GM18861 (cell line): ENCODE measurements at regions not wholly inside any gene's neighbourhood (a gene's known extent, or its start where the extent isn't known, plus 50 kb on each side); places are given as distances from the start of the nearest gene placed in this dataset.
A peak's percentile ranks its signal among the peaks of the same experiment; 100 is the strongest.
"Not testable (repeated sequence)": the region's sequence is repeated elsewhere in the genome, so short reads cannot be mapped to it uniquely, and the experiment has no call there.

ENCODE experiments used
- ATAC-seq: cut with Tn5 transposase; IDR thresholded peaks from one replicate; pipeline ENCODE4 v1.9.1; 2021; ENCODE audit not compliant: unreplicated experiment

DNA sequence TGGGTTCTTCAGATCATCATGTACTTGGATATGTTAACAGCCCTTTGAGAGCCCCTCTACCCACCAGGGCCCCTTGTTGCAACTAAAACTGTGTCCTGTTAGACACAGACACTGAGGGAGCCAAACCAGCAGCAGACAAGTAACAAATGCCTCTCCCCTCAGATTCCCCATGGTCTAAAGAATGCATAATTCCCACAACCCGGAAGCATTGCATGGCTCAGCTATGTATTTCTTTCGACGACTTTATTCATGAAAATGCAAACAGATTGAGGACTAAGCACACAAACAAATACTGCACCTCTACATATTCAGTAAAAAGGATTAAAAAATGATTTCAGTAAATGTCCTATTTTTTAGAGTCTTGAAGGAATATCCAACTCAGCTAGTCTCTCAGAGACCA lies 70.1 kb upstream of the HECW1 start:
- no peak for ATAC-seq

DNA sequence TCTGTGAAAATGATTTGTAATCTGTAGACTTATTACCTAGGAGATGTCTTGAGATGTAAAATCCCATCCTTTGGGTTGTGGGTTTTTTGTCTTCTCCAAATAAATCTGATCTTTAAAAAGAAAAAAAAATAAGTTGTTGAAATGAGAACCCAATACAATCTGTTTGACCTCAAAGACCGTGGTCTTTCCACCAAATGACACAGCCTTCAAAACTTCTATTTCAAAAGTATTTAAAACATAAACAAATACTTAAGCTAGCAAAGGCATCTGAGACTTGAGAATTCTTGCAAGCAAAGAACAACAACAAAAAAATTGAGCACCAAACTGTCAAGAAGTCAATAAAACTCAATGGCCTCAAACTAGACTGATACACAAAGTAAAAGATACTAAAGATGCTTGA lies 67.9 kb upstream of the HECW1 start:
- ATAC-seq, result no peak

DNA sequence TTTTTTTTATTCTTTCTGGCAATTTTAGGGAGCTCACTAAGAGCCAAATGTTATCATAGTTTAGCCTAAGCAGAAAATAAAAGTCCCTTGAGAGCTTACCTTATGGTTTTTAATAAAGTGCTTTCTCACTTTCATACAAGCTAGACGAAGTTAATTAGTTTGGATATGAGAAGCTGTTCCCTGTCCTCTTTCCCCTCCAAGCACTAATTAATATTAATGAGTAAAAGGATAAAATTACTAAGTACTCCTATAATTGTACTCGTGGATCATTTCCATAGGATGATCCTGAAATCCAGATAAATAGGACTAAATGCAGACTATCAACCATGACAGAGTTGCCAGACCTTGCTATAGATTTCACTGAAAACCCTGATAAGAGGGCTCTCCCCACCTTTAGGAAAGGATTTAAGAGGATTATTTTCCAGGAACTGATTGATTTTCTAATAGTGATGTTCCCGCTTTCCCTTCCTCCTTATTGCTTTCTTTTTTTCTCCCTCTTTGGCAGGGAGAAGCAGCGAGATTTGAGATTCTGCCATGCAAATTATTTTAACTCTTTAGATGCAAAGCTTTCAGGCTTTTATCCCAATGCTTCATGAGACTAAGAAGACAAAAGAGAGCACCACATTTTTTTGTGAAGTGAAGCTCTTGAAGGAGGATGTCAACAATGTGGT lies 58.3 kb upstream of the HECW1 start:
- no peak for ATAC-seq

DNA sequence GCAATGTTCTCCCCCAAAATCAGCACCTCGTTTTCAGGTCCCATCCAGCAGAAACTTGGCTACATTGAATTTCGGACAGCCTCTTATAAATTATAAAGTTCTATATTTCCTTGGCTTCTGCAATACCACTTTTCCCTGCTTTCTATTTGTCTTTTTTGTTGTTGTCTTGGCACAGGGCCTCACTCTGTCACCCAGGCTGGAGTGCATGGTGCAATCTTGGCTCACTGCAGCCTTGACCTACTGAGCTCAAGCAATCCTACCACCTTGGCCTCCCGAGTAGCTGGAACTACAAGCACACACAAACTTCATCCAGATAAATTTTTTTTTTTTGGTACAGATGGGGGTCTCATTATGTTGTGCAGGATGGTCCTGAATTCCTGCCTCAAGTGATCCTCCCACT lies 55.3 kb upstream of the HECW1 start:
- no peak for ATAC-seq

DNA sequence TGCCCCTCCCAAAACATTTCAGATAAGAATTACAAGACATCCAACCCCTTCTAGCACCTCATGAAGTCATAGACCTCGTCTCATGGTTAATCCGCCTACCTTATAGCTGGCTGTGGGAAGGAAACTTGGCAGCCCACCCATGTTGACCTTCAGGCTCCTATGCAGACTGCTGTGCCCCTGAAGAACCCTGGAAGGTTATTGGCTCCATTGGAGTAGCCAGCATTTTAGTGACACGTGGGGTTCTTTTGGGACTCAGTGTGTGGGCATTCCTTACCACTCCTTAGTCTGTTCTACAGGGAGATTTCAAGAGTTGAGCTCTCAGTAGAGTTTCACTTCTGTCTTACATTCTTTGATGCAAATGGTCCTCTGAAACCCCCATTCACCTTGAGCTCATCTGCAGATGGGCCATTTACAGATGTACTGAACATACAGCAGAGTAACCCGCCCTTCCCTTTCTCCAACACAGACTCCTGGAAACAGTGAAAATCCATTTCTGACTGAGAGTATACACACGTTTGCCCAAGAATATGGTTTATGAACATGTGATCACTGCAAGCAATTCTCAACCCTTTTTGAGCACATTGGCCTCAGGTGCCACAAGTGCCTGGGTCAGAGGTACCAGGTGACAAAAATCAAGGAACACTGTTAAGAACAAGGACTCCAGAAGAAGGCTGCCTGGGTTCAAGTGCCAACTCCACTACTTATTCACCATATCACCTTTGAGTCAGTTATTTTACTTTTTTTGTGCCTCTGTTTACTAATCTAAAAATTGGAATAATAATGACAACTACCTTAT lies 54.0 kb upstream of the HECW1 start:
- peak; percentile 32 for ATAC-seq

DNA sequence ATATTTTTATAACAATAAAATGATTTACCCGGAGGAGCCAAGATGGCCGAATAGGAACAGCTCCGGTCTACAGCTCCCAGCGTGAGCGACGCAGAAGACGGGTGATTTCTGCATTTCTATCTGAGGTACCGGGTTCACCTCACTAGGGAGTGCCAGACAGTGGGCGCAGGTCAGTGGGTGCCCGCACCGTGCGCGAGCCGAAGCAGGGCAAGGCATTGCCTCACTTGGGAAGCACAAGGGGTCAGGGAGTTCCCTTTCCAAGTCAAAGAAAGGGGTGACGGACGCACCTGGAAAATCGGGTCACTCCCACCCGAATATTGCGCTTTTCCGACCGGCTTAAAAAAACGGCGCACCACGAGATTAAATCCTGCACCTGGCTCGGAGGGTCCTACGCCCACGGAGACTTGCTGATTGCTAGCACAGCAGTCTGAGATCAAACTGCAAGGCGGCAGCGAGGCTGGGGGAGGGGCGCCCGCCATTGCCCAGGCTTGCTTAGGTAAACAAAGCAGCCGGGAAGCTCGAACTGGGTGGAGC lies 53.3 kb upstream of the HECW1 start:
- not testable (repeated sequence) for ATAC-seq
